ENCODE measurements at regions not wholly inside any gene's neighbourhood (a gene's known extent, or its start where the extent isn't known, plus 50 kb on each side); places are given as distances from the start of the nearest gene placed in this dataset.

DNA sequence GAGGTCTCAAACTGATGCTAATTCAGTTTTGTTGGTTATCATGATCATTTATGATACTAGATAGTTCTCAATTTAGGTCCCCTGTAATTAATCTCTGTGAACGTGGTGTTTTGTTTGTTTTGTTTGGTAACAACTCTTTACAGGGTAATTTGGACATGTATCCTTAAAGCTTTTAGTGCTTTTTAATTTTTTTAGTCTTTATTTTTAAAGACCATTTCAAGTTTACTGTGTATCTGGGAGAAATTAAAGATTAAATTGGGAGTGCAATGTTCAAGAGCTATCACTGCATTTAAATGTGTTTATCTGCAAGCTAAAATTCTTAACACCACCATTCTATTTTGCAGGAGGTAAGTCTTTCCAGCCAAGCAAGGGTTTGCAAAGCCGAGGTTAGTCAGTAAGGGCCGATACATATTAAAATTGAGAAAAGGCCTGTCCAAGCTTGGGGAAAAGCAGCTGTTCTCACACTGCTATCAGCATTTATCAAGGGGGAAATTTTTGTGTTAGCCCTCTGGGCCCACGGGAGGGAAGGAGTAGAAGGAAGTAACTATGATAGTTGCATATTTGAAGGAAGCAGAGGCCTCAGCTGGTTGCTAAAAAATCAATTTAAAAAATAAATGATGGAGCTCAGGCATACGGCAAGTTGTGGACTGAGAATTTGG, 59.3 kb upstream of the ZNF217 start:
- TF ChIP-seq FOXA2 (IDR thresholded peaks at IDR 0.05) = no peak
- TF ChIP-seq, protein P1, sequence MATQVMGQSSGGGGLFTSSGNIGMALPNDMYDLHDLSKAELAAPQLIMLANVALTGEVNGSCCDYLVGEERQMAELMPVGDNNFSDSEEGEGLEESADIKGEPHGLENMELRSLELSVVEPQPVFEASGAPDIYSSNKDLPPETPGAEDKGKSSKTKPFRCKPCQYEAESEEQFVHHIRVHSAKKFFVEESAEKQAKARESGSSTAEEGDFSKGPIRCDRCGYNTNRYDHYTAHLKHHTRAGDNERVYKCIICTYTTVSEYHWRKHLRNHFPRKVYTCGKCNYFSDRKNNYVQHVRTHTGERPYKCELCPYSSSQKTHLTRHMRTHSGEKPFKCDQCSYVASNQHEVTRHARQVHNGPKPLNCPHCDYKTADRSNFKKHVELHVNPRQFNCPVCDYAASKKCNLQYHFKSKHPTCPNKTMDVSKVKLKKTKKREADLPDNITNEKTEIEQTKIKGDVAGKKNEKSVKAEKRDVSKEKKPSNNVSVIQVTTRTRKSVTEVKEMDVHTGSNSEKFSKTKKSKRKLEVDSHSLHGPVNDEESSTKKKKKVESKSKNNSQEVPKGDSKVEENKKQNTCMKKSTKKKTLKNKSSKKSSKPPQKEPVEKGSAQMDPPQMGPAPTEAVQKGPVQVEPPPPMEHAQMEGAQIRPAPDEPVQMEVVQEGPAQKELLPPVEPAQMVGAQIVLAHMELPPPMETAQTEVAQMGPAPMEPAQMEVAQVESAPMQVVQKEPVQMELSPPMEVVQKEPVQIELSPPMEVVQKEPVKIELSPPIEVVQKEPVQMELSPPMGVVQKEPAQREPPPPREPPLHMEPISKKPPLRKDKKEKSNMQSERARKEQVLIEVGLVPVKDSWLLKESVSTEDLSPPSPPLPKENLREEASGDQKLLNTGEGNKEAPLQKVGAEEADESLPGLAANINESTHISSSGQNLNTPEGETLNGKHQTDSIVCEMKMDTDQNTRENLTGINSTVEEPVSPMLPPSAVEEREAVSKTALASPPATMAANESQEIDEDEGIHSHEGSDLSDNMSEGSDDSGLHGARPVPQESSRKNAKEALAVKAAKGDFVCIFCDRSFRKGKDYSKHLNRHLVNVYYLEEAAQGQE (IDR thresholded peaks at IDR 0.05) = no peak
- no peak for TF ChIP-seq GABPA (IDR thresholded peaks at IDR 0.05 in 1 of 2, conservative IDR thresholded peaks at IDR 0.05 in 1 of 2)
- TF ChIP-seq, protein P2, sequence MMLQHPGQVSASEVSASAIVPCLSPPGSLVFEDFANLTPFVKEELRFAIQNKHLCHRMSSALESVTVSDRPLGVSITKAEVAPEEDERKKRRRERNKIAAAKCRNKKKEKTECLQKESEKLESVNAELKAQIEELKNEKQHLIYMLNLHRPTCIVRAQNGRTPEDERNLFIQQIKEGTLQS (IDR thresholded peaks at IDR 0.05) = no peak
- no peak for TF ChIP-seq YY1 (IDR thresholded peaks at IDR 0.05)
- no peak for TF ChIP-seq RXRA (IDR thresholded peaks at IDR 0.05)
- no peak for TF ChIP-seq NR2F2 (IDR thresholded peaks at IDR 0.05)
- TF ChIP-seq, protein P3, sequence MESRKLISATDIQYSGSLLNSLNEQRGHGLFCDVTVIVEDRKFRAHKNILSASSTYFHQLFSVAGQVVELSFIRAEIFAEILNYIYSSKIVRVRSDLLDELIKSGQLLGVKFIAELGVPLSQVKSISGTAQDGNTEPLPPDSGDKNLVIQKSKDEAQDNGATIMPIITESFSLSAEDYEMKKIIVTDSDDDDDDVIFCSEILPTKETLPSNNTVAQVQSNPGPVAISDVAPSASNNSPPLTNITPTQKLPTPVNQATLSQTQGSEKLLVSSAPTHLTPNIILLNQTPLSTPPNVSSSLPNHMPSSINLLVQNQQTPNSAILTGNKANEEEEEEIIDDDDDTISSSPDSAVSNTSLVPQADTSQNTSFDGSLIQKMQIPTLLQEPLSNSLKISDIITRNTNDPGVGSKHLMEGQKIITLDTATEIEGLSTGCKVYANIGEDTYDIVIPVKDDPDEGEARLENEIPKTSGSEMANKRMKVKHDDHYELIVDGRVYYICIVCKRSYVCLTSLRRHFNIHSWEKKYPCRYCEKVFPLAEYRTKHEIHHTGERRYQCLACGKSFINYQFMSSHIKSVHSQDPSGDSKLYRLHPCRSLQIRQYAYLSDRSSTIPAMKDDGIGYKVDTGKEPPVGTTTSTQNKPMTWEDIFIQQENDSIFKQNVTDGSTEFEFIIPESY (IDR thresholded peaks at IDR 0.05) = no peak
- no peak for TF ChIP-seq SP1 (IDR thresholded peaks at IDR 0.05)
- H3K4me3 ChIP-seq (ENCODE audit: low read depth in 1 of 3, low read length in 3 of 3) = peak overlapping the region in 1 of 3 donors; percentile 6
- no peaks in the 10 kb centered on the region for H3K27me3 ChIP-seq (ENCODE audit: control insufficient read depth in 4 of 4, insufficient read depth in 4 of 4, low read length in 3 of 4)
- H3K4me1 ChIP-seq (ENCODE audit: control insufficient read depth in 4 of 4, insufficient read depth in 4 of 4, low read length in 3 of 4) = peaks cover 6 to 34% (median 24%) of the 10 kb centered on the region in 4 donors
- no peak for DNase-seq (ENCODE audit: low spot score)
- peak overlapping the region; percentile 1 to 93 for H3K9ac ChIP-seq (ENCODE audit: low read depth in 1 of 2, low read length in 2 of 2)
- H3K27ac ChIP-seq (ENCODE audit: low read depth in 1 of 2, low read length in 2 of 2) = peak overlapping the region; percentile 86 to 87
- H3K36me3 ChIP-seq (ENCODE audit: control insufficient read depth in 4 of 4, insufficient read depth in 3 of 4, low read depth in 1 of 4, low read length in 3 of 4) = no peaks in the 10 kb centered on the region
- no peaks in the 10 kb centered on the region for H3K9me3 ChIP-seq (ENCODE audit: control insufficient read depth in 4 of 4, low read length in 3 of 4)
- WGBS = 20% methylated on average over 5 of the region's 5 CpGs

DNA sequence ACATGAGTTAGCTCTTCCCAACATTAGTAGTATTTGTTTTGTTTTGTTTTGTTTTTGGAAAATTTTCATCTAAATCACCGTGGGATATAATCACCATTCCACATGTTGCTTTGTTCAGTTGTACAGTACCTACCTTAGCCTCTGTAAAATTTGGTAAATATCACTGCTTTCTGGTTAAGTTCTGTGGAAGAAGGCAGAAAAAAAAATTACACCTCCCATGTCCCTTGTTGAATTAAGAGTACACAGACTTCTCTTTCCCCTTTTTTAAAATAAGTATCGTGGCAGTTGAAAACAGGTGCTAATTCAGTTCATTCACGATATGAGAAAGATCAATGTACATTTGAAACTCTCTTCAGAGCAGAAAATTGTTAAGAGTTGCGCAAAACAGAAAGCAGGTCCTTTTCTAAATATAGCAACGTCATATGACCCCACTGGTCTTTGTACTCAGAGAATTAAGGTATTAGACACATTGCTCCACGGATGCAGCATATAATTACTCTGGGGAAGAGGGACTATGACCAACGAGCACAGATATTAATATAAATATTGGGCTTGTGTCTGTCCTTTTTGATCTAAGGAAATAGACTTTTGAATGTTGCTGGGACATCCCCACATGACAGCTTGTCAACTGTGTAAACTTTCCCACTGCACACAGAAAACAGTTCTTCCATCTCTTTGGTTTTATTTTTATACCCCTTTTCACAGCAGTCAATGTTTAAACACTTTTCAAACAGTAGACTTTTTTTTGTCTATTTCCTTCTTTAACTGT, 58.6 kb upstream of the ZNF217 start:
- Histone ChIP-seq H3K9me3 (ENCODE audit: control insufficient read depth in 4 of 4, low read length in 3 of 4) (no peaks in the 10 kb centered on the region), H3K27me3 (ENCODE audit: control insufficient read depth in 4 of 4, insufficient read depth in 4 of 4, low read length in 3 of 4) (no peaks in the 10 kb centered on the region), H3K4me3 (ENCODE audit: low read depth in 1 of 3, low read length in 3 of 3) (peak overlapping the region in 2 of 3 donors; percentile 6 to 13), H3K4me1 (ENCODE audit: control insufficient read depth in 4 of 4, insufficient read depth in 4 of 4, low read length in 3 of 4) (peaks cover 6 to 36% (median 26%) of the 10 kb centered on the region in 4 donors), H3K36me3 (ENCODE audit: control insufficient read depth in 4 of 4, insufficient read depth in 3 of 4, low read depth in 1 of 4, low read length in 3 of 4) (no peaks in the 10 kb centered on the region), H3K27ac (ENCODE audit: low read depth in 1 of 2, low read length in 2 of 2) (peak overlapping the region; percentile 86 to 87), H3K9ac (ENCODE audit: low read depth in 1 of 2, low read length in 2 of 2) (peak overlapping the region; percentile 35 to 93)
- 5% methylated on average over 7 of the region's 7 CpGs for WGBS
- no peak for DNase-seq (ENCODE audit: low spot score)
- peak; percentile 92 for TF ChIP-seq SP1 (IDR thresholded peaks at IDR 0.05)
- peak; percentile 56 for TF ChIP-seq HNF4G (IDR thresholded peaks at IDR 0.05)
- peak; percentile 63 to 64 for TF ChIP-seq RAD21 (IDR thresholded peaks at IDR 0.05)
- peak; percentile 43 for TF ChIP-seq FOXA2 (IDR thresholded peaks at IDR 0.05)
- TF ChIP-seq EGR1 (IDR thresholded peaks at IDR 0.05; ENCODE audit: low read depth in 2 of 2) = peak in 1 of 2 donors; percentile 39
- peak; percentile 92 to 94 for TF ChIP-seq HNF4A (conservative IDR thresholded peaks at IDR 0.05)
- peak; percentile 43 for TF ChIP-seq NR2F2 (IDR thresholded peaks at IDR 0.05)
- no peak for TF ChIP-seq FOXA1 (IDR thresholded peaks at IDR 0.05)
- TF ChIP-seq JUND (IDR thresholded peaks at IDR 0.05) = peak; percentile 53 to 78
- no peak for TF ChIP-seq GABPA (IDR thresholded peaks at IDR 0.05 in 1 of 2, conservative IDR thresholded peaks at IDR 0.05 in 1 of 2)
- TF ChIP-seq, protein P4, sequence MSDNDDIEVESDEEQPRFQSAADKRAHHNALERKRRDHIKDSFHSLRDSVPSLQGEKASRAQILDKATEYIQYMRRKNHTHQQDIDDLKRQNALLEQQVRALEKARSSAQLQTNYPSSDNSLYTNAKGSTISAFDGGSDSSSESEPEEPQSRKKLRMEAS (IDR thresholded peaks at IDR 0.05) = peak; percentile 73
- TF ChIP-seq, protein P1 (IDR thresholded peaks at IDR 0.05) = peak; percentile 83
- TF ChIP-seq, protein P5, sequence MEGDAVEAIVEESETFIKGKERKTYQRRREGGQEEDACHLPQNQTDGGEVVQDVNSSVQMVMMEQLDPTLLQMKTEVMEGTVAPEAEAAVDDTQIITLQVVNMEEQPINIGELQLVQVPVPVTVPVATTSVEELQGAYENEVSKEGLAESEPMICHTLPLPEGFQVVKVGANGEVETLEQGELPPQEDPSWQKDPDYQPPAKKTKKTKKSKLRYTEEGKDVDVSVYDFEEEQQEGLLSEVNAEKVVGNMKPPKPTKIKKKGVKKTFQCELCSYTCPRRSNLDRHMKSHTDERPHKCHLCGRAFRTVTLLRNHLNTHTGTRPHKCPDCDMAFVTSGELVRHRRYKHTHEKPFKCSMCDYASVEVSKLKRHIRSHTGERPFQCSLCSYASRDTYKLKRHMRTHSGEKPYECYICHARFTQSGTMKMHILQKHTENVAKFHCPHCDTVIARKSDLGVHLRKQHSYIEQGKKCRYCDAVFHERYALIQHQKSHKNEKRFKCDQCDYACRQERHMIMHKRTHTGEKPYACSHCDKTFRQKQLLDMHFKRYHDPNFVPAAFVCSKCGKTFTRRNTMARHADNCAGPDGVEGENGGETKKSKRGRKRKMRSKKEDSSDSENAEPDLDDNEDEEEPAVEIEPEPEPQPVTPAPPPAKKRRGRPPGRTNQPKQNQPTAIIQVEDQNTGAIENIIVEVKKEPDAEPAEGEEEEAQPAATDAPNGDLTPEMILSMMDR (IDR thresholded peaks at IDR 0.05; ENCODE audit: low read depth, low read length, missing input control) = no peak
- peak; percentile 72 for TF ChIP-seq YY1 (IDR thresholded peaks at IDR 0.05)
- TF ChIP-seq, protein P2 (IDR thresholded peaks at IDR 0.05) = peak; percentile 61
- peak; percentile 75 for TF ChIP-seq TAF1 (conservative IDR thresholded peaks at IDR 0.05)

Data from liver (tissue), 8 donors.